ENCODE measurements at regions not wholly inside any gene's neighbourhood (a gene's known extent, or its start where the extent isn't known, plus 50 kb on each side); places are given as distances from the start of the nearest gene placed in this dataset.

DNA sequence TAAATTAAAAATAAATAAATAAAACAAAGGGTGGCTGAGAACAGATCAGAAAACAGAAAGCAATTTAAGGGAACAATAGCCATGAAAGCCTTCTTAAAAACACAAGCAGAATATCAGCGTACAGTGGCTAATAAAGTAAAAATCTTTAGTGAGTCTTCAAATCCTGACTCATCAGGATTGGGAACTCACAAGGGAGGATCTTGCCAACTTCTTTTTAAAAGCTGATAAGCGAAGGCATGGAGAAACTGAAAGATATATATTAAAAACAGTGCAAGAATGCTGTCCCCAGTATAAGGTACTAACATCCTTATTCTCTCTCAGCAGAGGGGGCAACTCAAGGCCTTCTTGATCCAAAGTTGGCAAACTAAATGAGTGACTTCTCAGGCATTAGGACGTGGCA is 180.1 kb downstream of the DHX15 start:
- no peak for DNase-seq (ENCODE audit: low spot score)
- in situ Hi-C loops (cut with MboI; ENCODE audit: low pct_unique_long_range_greater_than_20kb, low sequenced_read_pairs, unreplicated experiment), result loop anchor here (25.0 kb wide), 1 partner anchor 1267 kb away; no protein-coding TSS in a partner anchor
- TF ChIP-seq, protein P1, sequence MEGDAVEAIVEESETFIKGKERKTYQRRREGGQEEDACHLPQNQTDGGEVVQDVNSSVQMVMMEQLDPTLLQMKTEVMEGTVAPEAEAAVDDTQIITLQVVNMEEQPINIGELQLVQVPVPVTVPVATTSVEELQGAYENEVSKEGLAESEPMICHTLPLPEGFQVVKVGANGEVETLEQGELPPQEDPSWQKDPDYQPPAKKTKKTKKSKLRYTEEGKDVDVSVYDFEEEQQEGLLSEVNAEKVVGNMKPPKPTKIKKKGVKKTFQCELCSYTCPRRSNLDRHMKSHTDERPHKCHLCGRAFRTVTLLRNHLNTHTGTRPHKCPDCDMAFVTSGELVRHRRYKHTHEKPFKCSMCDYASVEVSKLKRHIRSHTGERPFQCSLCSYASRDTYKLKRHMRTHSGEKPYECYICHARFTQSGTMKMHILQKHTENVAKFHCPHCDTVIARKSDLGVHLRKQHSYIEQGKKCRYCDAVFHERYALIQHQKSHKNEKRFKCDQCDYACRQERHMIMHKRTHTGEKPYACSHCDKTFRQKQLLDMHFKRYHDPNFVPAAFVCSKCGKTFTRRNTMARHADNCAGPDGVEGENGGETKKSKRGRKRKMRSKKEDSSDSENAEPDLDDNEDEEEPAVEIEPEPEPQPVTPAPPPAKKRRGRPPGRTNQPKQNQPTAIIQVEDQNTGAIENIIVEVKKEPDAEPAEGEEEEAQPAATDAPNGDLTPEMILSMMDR (IDR thresholded peaks at IDR 0.05; ENCODE audit: extremely low read depth, insufficient read depth, missing control alignments), result no peak

DNA sequence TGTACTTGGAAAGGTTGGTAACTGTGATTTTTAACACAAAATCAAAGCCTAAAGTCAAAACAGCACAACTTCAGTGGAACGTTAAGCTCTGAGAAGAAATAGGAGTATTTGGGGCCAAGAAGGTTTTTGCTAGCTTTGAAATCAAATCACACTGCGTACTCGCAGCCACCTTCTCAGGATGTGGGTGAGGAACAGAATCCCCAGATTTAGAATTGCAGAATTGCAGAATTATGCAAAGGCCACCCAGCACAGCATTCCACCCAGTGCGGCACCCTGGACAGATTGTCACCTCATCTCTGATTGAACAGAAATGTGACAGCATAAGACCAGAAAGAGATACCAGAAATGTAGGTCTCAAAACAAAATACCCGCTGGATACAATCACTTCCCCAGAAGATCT is 181.1 kb downstream of the DHX15 start:
- TF ChIP-seq, protein P1 (IDR thresholded peaks at IDR 0.05; ENCODE audit: extremely low read depth, insufficient read depth, missing control alignments), result no peak
- in situ Hi-C loops (cut with MboI; ENCODE audit: low pct_unique_long_range_greater_than_20kb, low sequenced_read_pairs, unreplicated experiment), result loop anchor here (25.0 kb wide), 1 partner anchor 1266 kb away; no protein-coding TSS in a partner anchor
- no peak for DNase-seq (ENCODE audit: low spot score)

DNA sequence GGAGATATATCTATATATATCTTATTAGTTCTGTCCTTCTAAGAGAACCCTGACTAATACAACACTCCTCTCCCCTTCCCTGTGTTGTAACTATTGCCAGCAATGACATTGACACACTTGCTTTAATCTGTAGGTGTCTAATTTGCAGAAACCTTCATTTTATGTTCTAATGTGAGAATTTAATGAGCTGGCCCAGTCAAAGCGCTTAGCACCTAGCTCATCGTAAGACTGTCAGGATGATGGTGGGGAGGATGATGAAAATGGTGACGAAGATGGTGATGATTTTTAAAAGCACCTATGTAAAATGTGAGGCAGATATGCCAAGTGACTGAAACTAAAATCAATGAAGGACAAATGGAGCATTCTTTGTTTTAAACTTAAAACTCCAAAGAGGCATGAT is 183.8 kb downstream of the DHX15 start:
- no peak for DNase-seq (ENCODE audit: low spot score)
- in situ Hi-C loops (cut with MboI; ENCODE audit: low pct_unique_long_range_greater_than_20kb, low sequenced_read_pairs, unreplicated experiment), result loop anchor here (25.0 kb wide), 1 partner anchor 1263 kb away; no protein-coding TSS in a partner anchor
- TF ChIP-seq, protein P1 (IDR thresholded peaks at IDR 0.05; ENCODE audit: extremely low read depth, insufficient read depth, missing control alignments), result no peak

DNA sequence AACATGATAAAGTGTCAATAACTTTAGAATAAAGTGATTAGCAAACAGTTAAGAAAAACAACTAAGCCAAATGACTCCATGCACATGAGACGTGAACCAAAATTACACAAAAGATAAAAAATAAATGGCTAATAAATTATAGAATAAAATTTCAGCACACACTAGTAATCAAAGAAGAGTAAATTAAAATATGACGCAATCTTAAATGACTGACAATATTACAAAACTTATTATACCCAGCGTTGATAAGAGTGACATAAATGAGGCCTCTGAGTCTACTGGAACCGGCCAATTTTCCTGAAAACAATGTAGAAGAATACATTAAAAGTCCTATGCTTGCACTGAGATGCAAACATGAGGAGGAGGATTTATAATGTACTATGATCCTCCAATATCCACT is 187.4 kb downstream of the DHX15 start:
- TF ChIP-seq, protein P1 (IDR thresholded peaks at IDR 0.05; ENCODE audit: extremely low read depth, insufficient read depth, missing control alignments), result no peak
- in situ Hi-C loops (cut with MboI; ENCODE audit: low pct_unique_long_range_greater_than_20kb, low sequenced_read_pairs, unreplicated experiment), result no loop called here
- DNase-seq (ENCODE audit: low spot score), result no peak

DNA sequence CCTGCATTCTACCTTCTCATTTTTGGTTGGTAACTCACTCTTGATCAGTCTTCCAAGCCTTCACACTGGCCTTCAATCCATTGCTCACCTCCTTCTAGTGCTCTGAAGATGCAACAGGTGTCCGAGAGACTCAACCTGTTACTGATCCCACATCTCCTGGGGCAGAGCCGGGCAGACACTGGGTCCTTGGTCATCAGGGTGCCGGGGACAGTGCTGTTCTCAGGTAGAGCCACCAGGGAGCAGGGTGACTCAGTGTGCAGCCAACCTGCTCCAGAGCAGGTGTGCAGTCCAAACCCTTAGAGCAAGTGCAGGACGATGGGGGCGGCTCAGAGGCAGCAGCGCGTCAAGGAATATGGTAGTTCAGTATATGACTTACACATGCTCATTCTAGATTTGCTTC is 188.4 kb downstream of the DHX15 start:
- in situ Hi-C loops (cut with MboI; ENCODE audit: low pct_unique_long_range_greater_than_20kb, low sequenced_read_pairs, unreplicated experiment), result no loop called here
- TF ChIP-seq, protein P1 (IDR thresholded peaks at IDR 0.05; ENCODE audit: extremely low read depth, insufficient read depth, missing control alignments), result no peak
- DNase-seq (ENCODE audit: low spot score), result no peak

DNA sequence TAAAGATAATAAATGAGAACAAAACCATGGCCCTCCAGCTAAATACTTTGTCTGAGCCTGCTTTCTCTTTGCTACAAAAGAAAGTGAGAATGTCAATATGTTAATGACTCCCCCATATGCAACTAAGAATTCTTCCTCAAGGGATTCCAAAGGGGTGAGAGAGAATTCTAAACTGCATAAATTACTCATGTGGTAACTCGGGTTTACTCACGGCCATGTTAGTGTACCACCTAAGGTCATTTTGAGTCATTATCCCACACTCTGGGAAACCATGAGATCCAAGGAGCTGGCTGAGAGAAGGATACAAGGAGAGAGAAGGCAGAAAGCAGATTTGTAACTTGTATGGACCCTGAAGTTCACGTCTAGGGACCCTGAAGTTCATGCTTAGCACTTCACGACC is 190.3 kb downstream of the DHX15 start:
- no peak for DNase-seq (ENCODE audit: low spot score)
- in situ Hi-C loops (cut with MboI; ENCODE audit: low pct_unique_long_range_greater_than_20kb, low sequenced_read_pairs, unreplicated experiment), result no loop called here
- TF ChIP-seq, protein P1 (IDR thresholded peaks at IDR 0.05; ENCODE audit: extremely low read depth, insufficient read depth, missing control alignments), result no peak

DNA sequence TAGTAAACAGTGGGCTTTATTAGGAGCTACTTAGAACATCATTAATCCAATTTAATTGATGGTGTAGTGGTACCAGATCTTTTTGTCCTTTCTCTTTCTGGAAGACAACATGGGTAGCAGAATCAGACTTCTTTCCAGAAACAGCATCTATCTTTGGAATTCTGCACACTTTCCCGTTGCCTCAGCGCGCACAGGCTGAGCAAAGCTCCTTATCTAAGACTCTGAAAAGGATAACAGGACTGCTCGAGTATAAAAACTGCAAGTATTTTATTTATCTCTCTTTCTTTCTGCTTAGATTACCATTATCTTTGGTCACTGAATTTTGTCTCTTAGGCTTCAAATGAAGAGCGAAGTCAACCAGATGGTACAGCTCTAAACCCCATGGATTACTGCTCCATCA is 191.7 kb downstream of the DHX15 start:
- TF ChIP-seq, protein P1 (IDR thresholded peaks at IDR 0.05; ENCODE audit: extremely low read depth, insufficient read depth, missing control alignments), result no peak
- in situ Hi-C loops (cut with MboI; ENCODE audit: low pct_unique_long_range_greater_than_20kb, low sequenced_read_pairs, unreplicated experiment), result no loop called here
- DNase-seq (ENCODE audit: low spot score), result no peak
